Activated T-cell treated with anti-CD3 and anti-CD28 coated beads for 24 hours (primary cell): ENCODE measurements at regions not wholly inside any gene's neighbourhood (a gene's known extent, or its start where the extent isn't known, plus 50 kb on each side); places are given as distances from the start of the nearest gene placed in this dataset.

Experiments
- DNase-seq: peaks from one replicate; pipeline ENCODE4 v3.0.0-alpha.2; 2020; ENCODE audit warnings: low read depth

- no peak for DNase-seq
Measured at GRCh38 chr13:90177512-90177911, 1170.0 kb upstream of the MIR17HG start.

DNA sequence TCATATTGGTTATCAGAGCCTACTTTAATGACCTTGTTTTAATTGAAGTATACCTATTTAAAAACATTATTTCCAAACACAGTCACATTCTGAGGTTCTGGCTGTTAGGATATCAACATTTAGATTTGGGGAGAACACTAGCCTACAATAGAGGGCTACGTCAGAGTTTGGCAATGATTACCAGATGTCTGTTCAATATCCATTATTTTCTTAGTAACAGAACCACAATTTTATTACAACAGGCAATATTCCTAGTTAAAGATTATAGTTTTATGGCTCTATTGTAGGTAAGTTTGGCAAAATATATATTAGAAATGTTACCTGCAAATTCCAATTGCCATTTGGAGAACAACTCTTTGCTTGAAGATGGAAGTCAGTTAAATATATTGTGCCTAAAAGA lies 1163.1 kb upstream of the MIR17HG start:
- DNase-seq, result no peak

DNA sequence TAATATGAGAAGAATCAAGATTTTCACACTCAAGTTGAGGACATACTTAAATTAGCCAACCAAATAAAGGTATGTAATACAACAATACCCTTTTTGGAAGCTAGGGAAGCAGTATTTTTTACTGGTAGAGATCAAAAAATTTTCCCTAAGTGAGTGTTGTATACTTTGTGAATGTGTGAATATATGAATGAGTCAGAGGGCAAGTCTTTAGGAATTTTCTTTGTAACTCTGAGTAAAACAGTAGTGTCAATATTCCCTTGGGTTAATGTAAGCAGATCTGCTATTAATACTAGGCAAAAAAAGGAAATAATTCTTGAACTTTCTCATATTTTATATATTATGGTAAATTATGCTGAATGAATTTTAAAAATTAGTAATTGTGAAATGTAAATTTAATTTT lies 1161.8 kb upstream of the MIR17HG start:
- DNase-seq, result no peak

DNA sequence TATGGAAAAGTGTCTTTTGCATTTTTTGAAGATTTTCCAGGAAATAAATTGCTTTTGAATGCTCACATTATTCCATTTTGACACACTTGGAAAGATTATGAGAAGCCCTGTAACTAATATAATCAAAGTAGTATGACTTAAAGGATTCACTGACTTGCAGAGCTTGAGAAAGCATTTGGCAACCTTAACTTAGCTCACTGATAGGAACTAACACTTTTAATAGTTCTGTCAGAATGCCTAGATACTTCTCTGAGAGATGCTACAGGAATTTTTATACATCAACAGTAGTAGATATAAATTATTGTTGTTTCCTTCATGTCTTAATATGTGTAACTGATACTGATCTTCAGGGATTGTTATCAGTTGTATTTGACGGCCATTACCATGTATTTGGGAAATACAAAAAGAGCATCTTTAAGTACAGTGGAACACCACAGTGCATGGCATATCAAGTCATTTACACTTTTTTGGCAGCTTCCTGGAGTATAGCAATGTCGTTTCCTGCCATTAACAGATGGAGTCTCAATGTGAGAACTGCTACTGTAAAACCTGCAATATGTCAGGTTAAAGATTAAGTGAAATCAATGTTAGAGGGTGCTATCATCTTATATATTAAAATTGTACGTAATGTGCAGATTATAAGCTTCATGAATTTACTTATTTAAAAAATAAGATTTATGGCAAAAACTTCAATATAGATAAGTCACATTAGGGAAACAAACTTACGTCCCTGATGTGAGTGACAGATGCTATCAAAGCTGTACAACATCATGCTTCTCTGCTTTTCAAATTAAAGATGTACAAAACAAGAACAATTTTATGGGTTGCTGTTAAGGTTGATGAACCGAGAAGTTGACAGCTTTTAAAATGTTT lies 1159.8 kb upstream of the MIR17HG start:
- no peak for DNase-seq

- DNase-seq, result no peak
Measured at GRCh38 chr13:90188351-90188636, 1159.2 kb upstream of the MIR17HG start.

- DNase-seq, result no peak
Measured at GRCh38 chr13:90197722-90198121, 1149.8 kb upstream of the MIR17HG start.

- DNase-seq, result no peak
Measured at GRCh38 chr13:90201202-90201601, 1146.3 kb upstream of the MIR17HG start.

DNA sequence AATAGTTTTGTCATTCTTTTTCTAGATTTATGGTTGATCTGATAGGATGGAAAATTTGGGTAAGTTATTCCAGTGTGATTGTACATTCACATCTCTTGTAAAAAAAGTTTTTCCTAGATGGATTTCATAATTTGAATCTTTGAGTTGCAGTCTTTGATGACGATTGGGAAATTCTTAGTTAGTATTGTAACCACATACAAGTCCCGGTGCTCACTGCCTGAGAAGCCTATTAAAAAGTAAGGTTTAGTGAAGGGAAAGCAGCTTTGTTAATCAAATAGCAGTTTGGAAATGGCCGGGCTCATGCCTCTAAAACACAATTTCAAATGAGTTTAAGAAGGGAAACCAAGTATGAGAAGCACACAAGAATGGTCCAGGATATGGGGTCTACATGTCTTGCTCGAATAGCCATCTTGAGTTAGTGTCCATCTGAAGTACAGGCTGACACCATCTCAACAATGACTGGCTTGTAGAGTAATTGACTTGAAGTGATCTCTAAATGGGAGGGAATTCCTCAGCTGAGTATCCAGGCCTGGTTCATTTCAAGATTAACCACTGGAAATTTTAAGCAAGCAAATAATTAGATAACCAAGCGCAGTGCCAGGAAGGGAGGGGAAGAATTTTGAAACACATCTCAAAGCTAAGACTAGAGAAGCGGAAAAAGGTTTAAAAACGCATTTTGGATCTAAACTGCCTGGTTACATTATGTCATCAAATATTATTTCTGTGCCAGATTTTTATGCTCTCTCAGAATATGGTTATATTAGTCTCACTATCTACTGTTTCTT lies 1145.6 kb upstream of the MIR17HG start:
- DNase-seq, result no peak

DNA sequence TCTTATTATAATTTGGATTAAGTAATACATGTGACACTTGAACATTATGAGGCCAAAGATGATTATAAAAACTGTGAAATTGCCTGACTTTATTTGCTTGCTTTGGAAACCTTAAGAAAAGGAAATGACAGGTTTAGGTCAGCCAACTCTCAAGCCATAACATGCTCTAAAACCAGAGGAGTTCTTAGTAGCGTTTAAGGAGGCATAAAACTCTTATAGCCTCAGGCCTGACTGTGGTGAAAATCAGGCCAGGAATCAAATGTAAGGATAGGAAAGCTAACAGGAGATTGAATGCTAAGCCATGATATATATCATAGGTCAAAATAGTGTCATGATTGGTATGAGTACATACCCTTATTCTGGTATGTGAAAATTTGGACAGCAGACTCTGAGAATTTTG lies 1142.4 kb upstream of the MIR17HG start:
- DNase-seq, result no peak

DNA sequence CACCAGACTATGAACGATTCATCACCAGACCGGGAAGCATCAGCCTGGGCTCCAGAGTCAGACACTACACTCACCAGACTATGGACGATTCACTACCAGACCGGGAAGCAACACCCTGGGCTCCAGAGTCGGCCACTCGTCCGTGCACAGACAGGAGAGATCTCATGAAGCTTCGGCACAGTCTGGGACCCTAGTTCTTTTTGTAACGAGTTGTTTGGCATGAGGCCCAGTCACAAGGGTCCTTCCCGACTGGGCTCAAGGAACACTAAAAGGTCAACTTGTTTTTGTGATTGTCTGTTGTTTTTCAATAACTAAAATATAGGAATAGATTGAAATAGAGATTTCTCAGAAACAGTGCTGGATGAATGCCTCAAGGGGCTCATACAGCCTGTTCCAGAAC lies 1141.6 kb upstream of the MIR17HG start:
- no peak for DNase-seq

- no peak for DNase-seq
Measured at GRCh38 chr13:90217275-90217674, 1130.2 kb upstream of the MIR17HG start.

DNA sequence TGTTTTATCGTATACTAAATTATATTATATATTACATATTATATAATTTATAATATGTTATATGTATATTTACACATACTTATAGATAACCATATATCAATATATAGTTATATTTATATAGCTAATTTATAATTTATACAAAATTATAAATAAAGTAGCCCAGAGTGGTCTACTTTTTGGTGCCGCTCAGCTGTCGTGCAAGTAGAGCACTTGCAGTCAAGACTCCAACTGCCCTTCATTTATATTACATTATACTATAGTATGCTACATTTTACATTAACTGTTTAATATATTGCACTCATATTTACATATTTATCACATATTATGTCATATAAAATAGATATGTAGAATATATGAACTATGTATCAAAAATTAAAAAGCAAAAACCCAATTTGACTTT lies 1124.7 kb upstream of the MIR17HG start:
- DNase-seq, result no peak

DNA sequence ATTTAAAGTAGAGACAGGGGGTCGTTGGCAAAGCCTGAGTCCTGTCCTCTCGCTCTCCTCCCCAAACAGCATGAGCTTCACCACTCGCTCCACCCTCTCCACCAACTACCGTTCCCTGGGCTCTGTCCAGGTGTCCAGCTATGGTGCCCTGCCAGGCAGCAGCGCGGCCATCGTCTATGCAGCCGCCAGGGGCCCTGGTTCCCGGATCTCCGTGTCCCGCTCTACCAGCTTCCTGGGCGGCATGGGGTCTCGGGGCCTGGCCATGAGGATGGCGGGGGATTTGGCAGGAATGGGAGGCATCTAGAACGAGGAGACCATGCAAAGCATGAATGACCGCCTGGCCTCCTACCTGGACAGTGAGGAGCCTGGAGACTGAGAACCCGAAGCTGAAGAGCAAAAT lies 1117.2 kb upstream of the MIR17HG start:
- no peak for DNase-seq

- no peak for DNase-seq
Measured at GRCh38 chr13:90232291-90232690, 1115.2 kb upstream of the MIR17HG start.

DNA sequence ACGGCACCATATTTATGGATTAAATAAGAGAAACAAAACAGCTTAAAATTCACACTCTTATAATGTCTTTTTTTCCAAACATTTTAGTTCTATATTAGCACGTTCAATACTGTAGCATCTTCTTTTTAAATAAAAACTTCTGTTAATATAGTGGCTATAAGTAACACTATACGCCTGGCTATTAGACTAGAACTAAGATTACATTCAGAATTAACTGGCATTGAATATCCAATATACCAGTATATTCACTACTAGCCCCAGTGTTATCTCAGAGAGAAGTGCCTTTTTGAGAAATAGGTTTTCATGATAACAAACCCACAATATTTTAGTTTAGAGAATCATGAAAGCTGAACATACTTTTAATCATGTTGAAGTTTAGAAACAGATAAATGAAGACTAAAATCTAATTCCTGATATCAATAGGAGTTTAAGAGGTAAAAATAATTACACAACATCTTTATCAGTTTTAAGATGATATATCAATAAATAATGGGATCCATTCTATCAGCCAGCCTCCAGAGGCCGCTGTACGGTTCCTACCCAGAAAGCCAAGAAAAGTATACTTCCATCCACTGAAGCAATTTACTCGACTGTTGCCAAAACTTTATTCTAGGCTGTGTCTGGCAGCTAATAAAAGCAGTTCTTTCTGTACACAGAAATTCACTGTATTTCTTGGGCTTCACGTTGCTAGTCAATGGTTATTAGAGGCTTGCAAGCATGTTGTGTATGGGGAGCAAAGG lies 1113.4 kb upstream of the MIR17HG start:
- DNase-seq, result no peak

DNA sequence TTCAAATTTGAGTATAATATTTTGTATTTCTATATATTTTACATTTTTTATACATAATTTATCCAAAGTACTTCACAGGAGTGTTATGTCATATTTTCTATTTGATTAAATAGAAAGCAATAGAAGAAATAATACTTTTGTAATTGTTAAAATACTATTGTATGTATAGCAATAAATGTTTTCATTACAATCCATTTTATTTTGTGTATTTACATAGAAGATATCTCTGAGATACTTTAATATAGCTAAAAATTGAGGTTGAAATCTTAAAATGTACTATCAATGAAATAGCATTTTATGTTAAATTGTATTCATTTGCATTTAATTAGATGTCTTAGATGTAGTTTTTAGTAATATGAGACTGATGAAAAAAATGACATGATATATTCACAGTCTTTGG lies 1109.6 kb upstream of the MIR17HG start:
- no peak for DNase-seq

DNA sequence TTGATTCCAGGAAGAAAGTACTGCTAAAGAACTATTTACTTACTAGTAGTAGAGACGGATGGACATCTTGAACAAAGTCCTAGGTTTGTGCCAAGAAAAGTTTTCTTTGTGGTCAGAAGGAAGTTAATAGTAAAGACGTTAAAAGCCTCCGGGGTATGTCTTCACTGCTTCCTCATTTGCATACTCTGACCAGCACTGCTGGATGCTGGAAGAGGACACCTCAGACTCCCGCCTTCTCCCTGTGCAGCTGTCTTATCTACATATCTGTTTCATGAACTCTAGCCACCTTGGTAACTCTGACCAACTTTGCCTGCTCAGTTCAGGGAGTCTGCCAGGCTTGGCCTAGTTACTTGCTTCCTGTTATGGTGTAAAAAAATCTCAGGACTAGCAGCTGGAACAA lies 1109.1 kb upstream of the MIR17HG start:
- DNase-seq, result no peak

- no peak for DNase-seq
Measured at GRCh38 chr13:90239130-90239529, 1108.4 kb upstream of the MIR17HG start.

DNA sequence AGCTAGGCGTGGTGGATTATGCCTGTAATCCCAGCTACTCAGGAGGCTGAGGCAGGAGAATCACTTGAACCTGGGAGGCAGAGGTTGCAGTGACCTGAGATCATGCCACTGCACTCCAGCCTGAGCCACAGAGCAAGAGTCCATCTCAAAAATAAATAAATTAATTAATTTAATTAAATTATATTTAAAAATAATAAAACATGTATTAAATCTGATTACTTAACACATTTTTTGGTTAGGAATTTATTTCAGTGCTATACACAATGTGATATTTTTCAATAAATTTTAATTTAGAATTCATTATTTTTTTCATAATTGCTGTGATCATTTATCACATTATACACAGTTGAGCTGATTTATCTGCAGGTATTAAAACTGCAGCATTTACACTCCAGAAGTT lies 1101.5 kb upstream of the MIR17HG start:
- no peak for DNase-seq

GRCh38 chr13:90246687-90247345 lies 1100.7 kb upstream of the MIR17HG start:
- no peak for DNase-seq

DNA sequence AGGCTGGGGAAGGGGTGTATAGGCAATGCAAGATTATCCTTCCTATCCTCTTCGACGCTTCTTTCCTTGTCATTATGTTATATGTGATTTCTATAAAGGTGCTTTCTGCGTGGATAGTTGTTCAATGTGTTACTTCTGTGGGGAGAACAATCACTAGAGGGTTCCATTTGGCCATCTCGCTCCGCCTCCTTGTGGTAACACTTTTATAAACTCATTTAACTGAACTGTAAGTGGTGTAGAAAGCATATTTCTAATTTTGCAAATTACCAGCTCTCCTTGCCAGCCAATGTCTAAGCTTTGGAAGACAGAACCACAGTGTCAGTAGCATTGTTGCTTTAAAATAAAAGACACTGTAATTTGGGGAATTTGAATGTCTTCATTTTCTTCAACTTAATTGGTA lies 1093.7 kb upstream of the MIR17HG start:
- DNase-seq, result no peak

GRCh38 chr13:90254437-90254836 lies 1093.0 kb upstream of the MIR17HG start:
- DNase-seq, result no peak
